Fibroblast of mammary gland (primary cell): ENCODE measurements at regions not wholly inside any gene's neighbourhood (a gene's known extent, or its start where the extent isn't known, plus 50 kb on each side); places are given as distances from the start of the nearest gene placed in this dataset.
A peak's percentile ranks its signal among the peaks of the same experiment; 100 is the strongest.
"Not testable (repeated sequence)": the region's sequence is repeated elsewhere in the genome, so short reads cannot be mapped to it uniquely, and the experiment has no call there.

Source experiments
- DNase-seq: peaks from one replicate; pipeline ENCODE4 v3.0.0-alpha.2; 2010; ENCODE audit warnings: low read depth
- H3K4me3 ChIP-seq: 2 replicates; pipeline ENCODE4 v1.5.1; 2011; ENCODE audit warnings: low read depth, mild to moderate bottlenecking, low read length, moderate library complexity; ENCODE audit not compliant: control insufficient read depth
- TF ChIP-seq, protein P1 (sequence below): conservative IDR thresholded peaks from 2 replicates; pipeline ENCODE4 v1.5.1; 2011; ENCODE audit warnings: low read depth, low read length, inconsistent platforms; ENCODE audit not compliant: control insufficient read depth, insufficient read depth

DNA sequence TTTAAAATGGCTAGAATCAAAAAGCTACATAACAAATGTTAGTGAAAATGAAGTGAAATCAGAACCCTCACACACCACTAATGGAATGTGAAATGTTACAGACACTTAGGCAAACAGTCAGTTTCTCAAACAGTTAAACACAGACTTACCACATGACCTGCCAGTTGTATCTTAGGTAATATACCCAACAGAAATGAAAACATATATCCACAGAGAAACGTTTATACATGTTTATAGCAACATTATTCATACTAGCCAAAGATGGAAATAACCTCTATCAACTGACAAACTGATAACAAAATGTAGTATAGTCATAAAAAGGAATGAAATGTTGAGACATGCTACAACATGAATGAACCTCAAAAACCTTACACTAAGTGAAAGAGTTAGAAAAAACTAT, 131.5 kb upstream of the TRPC6 start:
- no peak for DNase-seq
- H3K4me3 ChIP-seq, result no peak overlapping the region
- TF ChIP-seq, protein P1, sequence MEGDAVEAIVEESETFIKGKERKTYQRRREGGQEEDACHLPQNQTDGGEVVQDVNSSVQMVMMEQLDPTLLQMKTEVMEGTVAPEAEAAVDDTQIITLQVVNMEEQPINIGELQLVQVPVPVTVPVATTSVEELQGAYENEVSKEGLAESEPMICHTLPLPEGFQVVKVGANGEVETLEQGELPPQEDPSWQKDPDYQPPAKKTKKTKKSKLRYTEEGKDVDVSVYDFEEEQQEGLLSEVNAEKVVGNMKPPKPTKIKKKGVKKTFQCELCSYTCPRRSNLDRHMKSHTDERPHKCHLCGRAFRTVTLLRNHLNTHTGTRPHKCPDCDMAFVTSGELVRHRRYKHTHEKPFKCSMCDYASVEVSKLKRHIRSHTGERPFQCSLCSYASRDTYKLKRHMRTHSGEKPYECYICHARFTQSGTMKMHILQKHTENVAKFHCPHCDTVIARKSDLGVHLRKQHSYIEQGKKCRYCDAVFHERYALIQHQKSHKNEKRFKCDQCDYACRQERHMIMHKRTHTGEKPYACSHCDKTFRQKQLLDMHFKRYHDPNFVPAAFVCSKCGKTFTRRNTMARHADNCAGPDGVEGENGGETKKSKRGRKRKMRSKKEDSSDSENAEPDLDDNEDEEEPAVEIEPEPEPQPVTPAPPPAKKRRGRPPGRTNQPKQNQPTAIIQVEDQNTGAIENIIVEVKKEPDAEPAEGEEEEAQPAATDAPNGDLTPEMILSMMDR, result no peak

DNA sequence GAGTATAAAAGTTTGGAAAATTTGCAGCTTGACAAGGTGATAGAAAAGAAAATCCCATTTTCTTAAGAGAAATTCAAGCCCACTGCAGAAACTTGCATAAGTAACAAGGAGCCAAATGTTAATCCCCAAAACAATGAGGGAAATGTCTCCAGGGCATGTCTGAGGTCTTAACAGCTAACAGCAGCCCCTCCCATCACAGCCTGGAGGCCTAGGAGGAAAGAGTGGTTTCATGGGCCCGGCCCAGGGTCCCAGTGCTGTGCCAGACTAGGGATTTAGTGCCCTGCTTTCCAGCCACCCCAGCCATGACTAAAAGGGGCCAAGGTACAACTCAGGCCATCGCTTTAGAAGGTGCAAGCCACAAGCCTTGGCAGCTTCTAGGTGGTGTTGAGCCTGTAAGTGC, 123.7 kb upstream of the TRPC6 start:
- no peak for DNase-seq
- TF ChIP-seq, protein P1, result no peak

DNA sequence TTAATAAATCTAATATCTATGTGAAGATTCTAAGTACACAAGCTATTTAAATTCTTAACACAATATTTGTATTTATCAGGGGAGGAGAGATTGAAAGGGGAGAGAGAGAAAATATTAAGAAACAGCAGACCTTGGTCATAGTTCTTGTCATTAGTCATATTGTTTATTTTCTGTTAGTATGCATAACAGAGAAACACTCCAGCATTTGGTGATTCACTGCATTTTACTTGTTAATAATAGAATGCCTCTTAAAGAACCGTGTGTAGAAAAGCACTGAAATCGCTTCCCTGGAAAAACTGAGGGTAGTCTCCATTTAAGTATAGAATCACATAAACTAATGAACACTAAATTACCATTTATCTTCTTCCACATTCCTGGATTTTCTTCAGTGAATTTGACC, 122.7 kb upstream of the TRPC6 start:
- DNase-seq, result peak; percentile 54
- TF ChIP-seq, protein P1, result no peak
- H3K4me3 ChIP-seq, result no peak overlapping the region

More for the DNA sequence above, 123.7 kb upstream of the TRPC6 start:
- H3K4me3 ChIP-seq, result no peak overlapping the region

DNA sequence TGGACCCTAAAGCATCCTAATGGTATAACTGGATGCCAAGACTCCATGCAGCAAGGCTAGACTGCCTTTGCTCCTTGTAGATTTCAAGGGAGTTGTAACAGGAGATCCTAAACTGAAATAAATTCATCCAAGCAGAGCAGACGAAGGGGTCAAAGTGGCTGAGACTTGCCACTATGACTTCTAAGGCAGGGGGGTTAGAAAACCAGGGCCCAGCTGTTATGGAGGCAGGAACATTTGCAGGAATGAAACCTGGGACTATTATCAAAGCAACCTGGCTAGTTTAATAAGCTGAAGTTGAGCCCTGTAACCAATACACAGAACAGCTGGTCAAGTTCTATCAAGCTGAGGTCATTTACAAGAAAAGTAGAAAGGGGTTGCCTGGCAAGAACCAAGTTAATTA, 122.2 kb upstream of the TRPC6 start:
- H3K4me3 ChIP-seq, result no peak overlapping the region
- no peak for DNase-seq
- TF ChIP-seq, protein P1, result no peak

DNA sequence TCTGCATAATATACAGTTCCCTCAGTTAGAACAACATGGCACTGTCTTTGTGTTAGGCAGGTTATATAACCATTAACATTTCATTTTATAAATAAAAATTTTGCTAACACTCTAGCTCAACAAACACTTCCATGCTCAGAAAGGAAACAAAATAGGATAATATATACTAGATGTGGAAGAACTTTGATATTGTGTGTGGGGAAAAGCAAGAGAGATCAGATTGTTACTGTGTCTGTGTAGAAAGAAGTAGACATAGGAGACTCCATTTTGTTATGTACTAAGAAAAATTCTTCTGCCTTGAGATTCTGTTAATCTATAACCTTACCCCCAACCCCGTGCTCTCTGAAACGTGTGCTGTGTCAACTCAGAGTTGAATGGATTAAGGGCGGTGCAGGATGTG, 111.1 kb upstream of the TRPC6 start:
- not testable (repeated sequence) for H3K4me3 ChIP-seq, DNase-seq

DNA sequence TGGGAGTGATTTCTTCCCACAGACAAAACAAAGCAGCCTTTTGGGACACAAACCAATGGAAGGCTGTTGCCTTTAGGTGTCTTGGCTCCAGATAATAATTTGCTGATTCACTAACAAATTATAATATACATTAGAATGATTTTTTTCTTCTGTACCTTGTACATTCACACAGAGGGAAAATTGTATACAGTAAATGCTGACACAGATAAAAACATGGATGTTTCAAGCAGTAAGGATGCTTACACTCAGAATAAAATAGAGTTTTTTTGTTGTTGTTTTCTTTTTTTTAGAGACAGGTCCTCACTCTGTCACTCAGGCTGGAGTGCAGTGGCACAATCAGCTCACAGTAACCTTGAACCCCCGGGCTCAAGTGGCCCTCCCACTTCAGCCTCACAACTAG, 109.2 kb upstream of the TRPC6 start:
- no peak overlapping the region for H3K4me3 ChIP-seq
- TF ChIP-seq, protein P1, result no peak
- DNase-seq, result no peak

DNA sequence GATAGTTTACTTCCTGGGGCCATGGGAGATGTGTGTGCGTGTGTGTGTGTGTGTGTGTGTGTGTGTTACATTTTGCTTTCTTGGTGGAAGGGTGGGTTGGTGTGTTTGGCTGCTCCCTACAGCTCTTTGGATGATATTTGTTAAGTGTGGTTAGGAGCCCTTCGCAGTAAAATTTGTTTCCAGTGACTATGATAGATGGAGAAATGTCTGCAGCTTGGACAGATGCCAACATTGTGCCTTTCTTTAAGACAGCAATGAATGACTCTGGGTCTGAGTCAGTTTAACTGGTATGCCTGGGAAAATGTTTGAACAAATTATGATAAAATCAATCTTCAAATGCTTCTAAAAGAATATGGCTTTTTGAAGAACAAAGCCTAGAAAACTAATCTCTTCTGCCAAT, 102.7 kb upstream of the TRPC6 start:
- TF ChIP-seq, protein P1, result no peak

More for the DNA sequence above, 102.7 kb upstream of the TRPC6 start:
- peak; percentile 57 for DNase-seq
- no peak overlapping the region for H3K4me3 ChIP-seq
